Neural cell (in vitro differentiated cells): ENCODE measurements at regions not wholly inside any gene's neighbourhood (a gene's known extent, or its start where the extent isn't known, plus 50 kb on each side); places are given as distances from the start of the nearest gene placed in this dataset.

ENCODE experiments used
- H2AFZ ChIP-seq: fragments of 200-600, 300-800 bp; sonication (generic), shearing (Covaris generic); 2 replicates; pipeline ENCODE4 v1.6.0; 2014; ENCODE audit warnings: low read depth, mild to moderate bottlenecking, antibody characterized with exemption, low read length, moderate library complexity
- H3F3A ChIP-seq: fragments of 200-600 bp; shearing (Covaris generic); 2 replicates; pipeline ENCODE4 v1.6.1; 2016; ENCODE audit warnings: mild to moderate bottlenecking, moderate library complexity, mixed read lengths, antibody characterized with exemption, low read length; ENCODE audit not compliant: insufficient read depth, poor library complexity, severe bottlenecking
- H3K27ac ChIP-seq: fragments of 200-600, 300-800 bp; sonication (generic), shearing (Covaris generic); 2 replicates; pipeline ENCODE4 v1.5.1; 2014; ENCODE audit warnings: mild to moderate bottlenecking, low read length, moderate library complexity
- H3K27me3 ChIP-seq: fragments of 300-800, 200-600 bp; sonication (generic), shearing (Covaris generic); 2 replicates; pipeline ENCODE4 v1.6.0; 2014; ENCODE audit warnings: mild to moderate bottlenecking, low read depth, low read length, moderate library complexity; ENCODE audit not compliant: insufficient read depth
- H3K36me3 ChIP-seq: fragments of 300-800, 200-600 bp; sonication (generic), shearing (Covaris generic); 2 replicates; pipeline ENCODE4 v1.5.1; 2014; ENCODE audit warnings: mild to moderate bottlenecking, antibody characterized with exemption, low read length, moderate library complexity; ENCODE audit not compliant: insufficient read depth
- H3K4me2 ChIP-seq: fragments of 300-800, 200-600 bp; sonication (generic), shearing (Covaris generic); 2 replicates; pipeline ENCODE4 v1.6.0; 2014; ENCODE audit warnings: mild to moderate bottlenecking, low read length
- H3K4me3 ChIP-seq: fragments of 300-800, 200-600 bp; sonication (generic), shearing (Covaris generic); 2 replicates; pipeline ENCODE4 v1.5.1; 2014; ENCODE audit warnings: mild to moderate bottlenecking, low read length, moderate library complexity
- H3K79me2 ChIP-seq: fragments of 200-600 bp; shearing (Covaris generic); replicated peaks from 2 replicates; pipeline ENCODE4 v1.6.0; 2014; ENCODE audit warnings: mild to moderate bottlenecking, low read length, moderate library complexity; ENCODE audit not compliant: insufficient read depth
- H3K9ac ChIP-seq: fragments of 300-800, 200-600 bp; sonication (generic), shearing (Covaris generic); 2 replicates; pipeline ENCODE4 v1.6.1; 2016; ENCODE audit warnings: mild to moderate bottlenecking, low read length, mixed read lengths
- H3K9me2 ChIP-seq: fragments of 200-600 bp; shearing (Covaris generic); 2 replicates; pipeline ENCODE4 v1.6.1; 2016; ENCODE audit warnings: mild to moderate bottlenecking, low read length, mixed read lengths; ENCODE audit not compliant: insufficient read depth
- H3K9me3 ChIP-seq: fragments of 200-600, 300-800 bp; sonication (generic), shearing (Covaris generic); 2 replicates; pipeline ENCODE4 v1.6.1; 2016; ENCODE audit warnings: mild to moderate bottlenecking, mixed run types, low read length, moderate library complexity, mixed read lengths
- H4K20me1 ChIP-seq: fragments of 200-600 bp; shearing (Covaris generic); 2 replicates; pipeline ENCODE4 v1.6.1; 2016; ENCODE audit warnings: mild to moderate bottlenecking, mixed run types; ENCODE audit not compliant: insufficient read depth
- EP300 ChIP-seq: fragments of 450-650 bp; conservative IDR thresholded peaks from 2 replicates; pipeline ENCODE4 v1.6.1; 2014; ENCODE audit warnings: antibody characterized with exemption, mild to moderate bottlenecking, moderate library complexity; ENCODE audit not compliant: poor library complexity, severe bottlenecking
- EZH2 ChIP-seq: fragments of 200-600, 300-800 bp; shearing (Covaris generic), sonication (generic); IDR thresholded peaks from 2 replicates; pipeline ENCODE4 v1.6.1; 2014; ENCODE audit warnings: antibody characterized with exemption, low read length, borderline replicate concordance, mild to moderate bottlenecking; ENCODE audit not compliant: insufficient read depth, poor library complexity, severe bottlenecking
- MXI1 ChIP-seq: fragments of 450-650 bp; conservative IDR thresholded peaks from 2 replicates; pipeline ENCODE4 v1.6.1; 2014; ENCODE audit warnings: antibody characterized with exemption, mild to moderate bottlenecking; ENCODE audit not compliant: poor library complexity, severe bottlenecking
- POLR2AphosphoS5 ChIP-seq: IDR thresholded peaks from 2 replicates; pipeline ENCODE4 v1.6.1; 2012
- RAD21 ChIP-seq: fragments of 450-650 bp; conservative IDR thresholded peaks from 2 replicates; pipeline ENCODE4 v1.6.1; 2014; ENCODE audit warnings: antibody characterized with exemption, mild to moderate bottlenecking, moderate library complexity
- SMC3 ChIP-seq: fragments of 450-650 bp; conservative IDR thresholded peaks from 2 replicates; pipeline ENCODE4 v1.6.1; 2014; ENCODE audit warnings: antibody characterized with exemption, mild to moderate bottlenecking, moderate library complexity; ENCODE audit not compliant: poor library complexity
- TAF1 ChIP-seq: IDR thresholded peaks from 2 replicates; pipeline ENCODE4 v1.6.1; 2012; ENCODE audit warnings: low read depth
- TF ChIP-seq, protein P1 (sequence below): fragments of 450-650 bp; IDR thresholded peaks from 2 replicates; pipeline ENCODE4 v1.5.1; 2014; ENCODE audit warnings: antibody characterized with exemption, mild to moderate bottlenecking, moderate library complexity; ENCODE audit not compliant: poor library complexity, severe bottlenecking
- TF ChIP-seq, protein P2 (sequence below): IDR thresholded peaks from 2 replicates; pipeline ENCODE4 v1.6.1; 2012; ENCODE audit warnings: borderline replicate concordance

DNA sequence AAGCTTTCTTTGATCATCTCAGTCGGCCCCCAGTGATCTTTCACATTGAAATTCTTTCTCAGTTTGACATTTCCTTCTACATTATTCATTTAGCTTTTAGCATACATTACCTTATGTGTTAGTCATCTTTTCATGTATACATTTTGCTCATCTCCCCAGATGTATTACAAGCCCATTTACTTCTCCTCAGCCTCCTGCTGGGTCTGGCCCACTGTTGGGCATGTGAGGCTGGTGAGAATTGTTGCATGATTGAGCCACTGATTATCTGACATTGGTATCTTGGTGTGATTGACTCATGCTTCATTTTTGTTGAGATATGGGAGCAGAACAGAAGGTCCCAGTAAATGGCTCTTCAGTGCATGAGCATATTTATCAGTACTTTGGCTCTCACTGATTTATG lies 300.1 kb upstream of the DDX18 start:
- TF ChIP-seq POLR2AphosphoS5, result peak; percentile 47
- peak; percentile 77 for TF ChIP-seq EP300
- no peak for TF ChIP-seq EZH2
- no peak for TF ChIP-seq RAD21
- TF ChIP-seq SMC3, result no peak
- Histone ChIP-seq H3K4me2 (no peak overlapping the region), H3K9ac (no peak overlapping the region), H4K20me1 (no peaks in the 10 kb centered on the region), H3F3A (no peaks in the 10 kb centered on the region), H3K36me3 (no peaks in the 10 kb centered on the region), H2AFZ (no peak overlapping the region), H3K4me3 (no peak overlapping the region), H3K27me3 (no peaks in the 10 kb centered on the region), H3K79me2 (no peaks in the 10 kb centered on the region), H3K27ac (peak overlapping the region; percentile 23), H3K9me2 (no peaks in the 10 kb centered on the region), H3K9me3 (no peaks in the 10 kb centered on the region)

DNA sequence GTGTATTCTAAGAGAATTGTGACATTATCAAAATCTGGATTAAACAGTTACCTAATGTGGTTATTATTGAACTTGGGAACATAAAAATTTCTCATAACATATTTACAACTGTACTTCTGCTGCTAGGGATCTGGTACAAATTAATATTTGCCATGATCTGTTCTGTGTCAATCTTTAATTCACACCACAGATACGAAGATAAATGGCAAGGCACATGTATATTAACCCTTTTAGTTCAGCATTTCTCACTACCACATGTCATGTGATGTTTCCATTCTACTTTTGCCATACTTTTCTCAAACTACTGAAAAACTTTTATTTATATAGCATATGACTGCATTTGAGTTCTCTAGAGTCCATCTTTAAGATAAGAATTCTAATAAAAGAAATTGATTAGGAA lies 295.3 kb upstream of the DDX18 start:
- no peaks in the 10 kb centered on the region for H3K27me3 ChIP-seq
- H3F3A ChIP-seq, result no peaks in the 10 kb centered on the region
- H3K79me2 ChIP-seq, result no peaks in the 10 kb centered on the region
- H4K20me1 ChIP-seq, result no peaks in the 10 kb centered on the region
- no peak overlapping the region for H3K4me3 ChIP-seq
- no peak overlapping the region for H3K4me2 ChIP-seq
- no peaks in the 10 kb centered on the region for H3K36me3 ChIP-seq
- TF ChIP-seq EP300 (no peak), EZH2 (no peak), SMC3 (no peak), TAF1 (no peak), MXI1 (no peak), RAD21 (no peak), POLR2AphosphoS5 (no peak)
- TF ChIP-seq, protein P1, sequence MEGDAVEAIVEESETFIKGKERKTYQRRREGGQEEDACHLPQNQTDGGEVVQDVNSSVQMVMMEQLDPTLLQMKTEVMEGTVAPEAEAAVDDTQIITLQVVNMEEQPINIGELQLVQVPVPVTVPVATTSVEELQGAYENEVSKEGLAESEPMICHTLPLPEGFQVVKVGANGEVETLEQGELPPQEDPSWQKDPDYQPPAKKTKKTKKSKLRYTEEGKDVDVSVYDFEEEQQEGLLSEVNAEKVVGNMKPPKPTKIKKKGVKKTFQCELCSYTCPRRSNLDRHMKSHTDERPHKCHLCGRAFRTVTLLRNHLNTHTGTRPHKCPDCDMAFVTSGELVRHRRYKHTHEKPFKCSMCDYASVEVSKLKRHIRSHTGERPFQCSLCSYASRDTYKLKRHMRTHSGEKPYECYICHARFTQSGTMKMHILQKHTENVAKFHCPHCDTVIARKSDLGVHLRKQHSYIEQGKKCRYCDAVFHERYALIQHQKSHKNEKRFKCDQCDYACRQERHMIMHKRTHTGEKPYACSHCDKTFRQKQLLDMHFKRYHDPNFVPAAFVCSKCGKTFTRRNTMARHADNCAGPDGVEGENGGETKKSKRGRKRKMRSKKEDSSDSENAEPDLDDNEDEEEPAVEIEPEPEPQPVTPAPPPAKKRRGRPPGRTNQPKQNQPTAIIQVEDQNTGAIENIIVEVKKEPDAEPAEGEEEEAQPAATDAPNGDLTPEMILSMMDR, result no peak
- TF ChIP-seq, protein P2, sequence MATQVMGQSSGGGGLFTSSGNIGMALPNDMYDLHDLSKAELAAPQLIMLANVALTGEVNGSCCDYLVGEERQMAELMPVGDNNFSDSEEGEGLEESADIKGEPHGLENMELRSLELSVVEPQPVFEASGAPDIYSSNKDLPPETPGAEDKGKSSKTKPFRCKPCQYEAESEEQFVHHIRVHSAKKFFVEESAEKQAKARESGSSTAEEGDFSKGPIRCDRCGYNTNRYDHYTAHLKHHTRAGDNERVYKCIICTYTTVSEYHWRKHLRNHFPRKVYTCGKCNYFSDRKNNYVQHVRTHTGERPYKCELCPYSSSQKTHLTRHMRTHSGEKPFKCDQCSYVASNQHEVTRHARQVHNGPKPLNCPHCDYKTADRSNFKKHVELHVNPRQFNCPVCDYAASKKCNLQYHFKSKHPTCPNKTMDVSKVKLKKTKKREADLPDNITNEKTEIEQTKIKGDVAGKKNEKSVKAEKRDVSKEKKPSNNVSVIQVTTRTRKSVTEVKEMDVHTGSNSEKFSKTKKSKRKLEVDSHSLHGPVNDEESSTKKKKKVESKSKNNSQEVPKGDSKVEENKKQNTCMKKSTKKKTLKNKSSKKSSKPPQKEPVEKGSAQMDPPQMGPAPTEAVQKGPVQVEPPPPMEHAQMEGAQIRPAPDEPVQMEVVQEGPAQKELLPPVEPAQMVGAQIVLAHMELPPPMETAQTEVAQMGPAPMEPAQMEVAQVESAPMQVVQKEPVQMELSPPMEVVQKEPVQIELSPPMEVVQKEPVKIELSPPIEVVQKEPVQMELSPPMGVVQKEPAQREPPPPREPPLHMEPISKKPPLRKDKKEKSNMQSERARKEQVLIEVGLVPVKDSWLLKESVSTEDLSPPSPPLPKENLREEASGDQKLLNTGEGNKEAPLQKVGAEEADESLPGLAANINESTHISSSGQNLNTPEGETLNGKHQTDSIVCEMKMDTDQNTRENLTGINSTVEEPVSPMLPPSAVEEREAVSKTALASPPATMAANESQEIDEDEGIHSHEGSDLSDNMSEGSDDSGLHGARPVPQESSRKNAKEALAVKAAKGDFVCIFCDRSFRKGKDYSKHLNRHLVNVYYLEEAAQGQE, result no peak
- H2AFZ ChIP-seq, result no peak overlapping the region
- no peak overlapping the region for H3K27ac ChIP-seq
- no peaks in the 10 kb centered on the region for H3K9me2 ChIP-seq
- no peaks in the 10 kb centered on the region for H3K9me3 ChIP-seq
- no peak overlapping the region for H3K9ac ChIP-seq

DNA sequence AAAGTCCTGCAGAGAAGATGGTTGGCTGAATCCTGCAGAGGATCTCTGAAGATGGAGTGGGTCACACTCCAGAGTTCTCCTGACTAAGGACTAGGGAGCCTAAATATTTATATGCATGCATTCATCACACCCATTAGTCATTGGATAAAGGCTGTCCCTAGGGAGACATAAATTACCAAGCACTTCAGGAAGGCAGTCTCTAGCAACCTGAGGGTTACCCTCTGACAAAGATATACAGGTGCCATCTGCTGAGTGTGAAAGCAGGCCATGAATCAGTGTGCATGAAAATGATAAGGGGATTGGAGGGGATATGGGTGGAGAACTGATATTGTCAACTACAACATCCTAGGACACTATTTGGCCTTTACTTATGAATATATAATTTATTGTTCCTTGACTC lies 294.8 kb upstream of the DDX18 start:
- Histone ChIP-seq H3K9ac (no peak overlapping the region), H3K9me3 (no peaks in the 10 kb centered on the region), H3K9me2 (no peaks in the 10 kb centered on the region), H2AFZ (no peak overlapping the region), H3K79me2 (no peaks in the 10 kb centered on the region), H4K20me1 (no peaks in the 10 kb centered on the region), H3K27ac (no peak overlapping the region), H3K36me3 (no peaks in the 10 kb centered on the region), H3K4me3 (no peak overlapping the region), H3F3A (no peaks in the 10 kb centered on the region), H3K4me2 (no peak overlapping the region), H3K27me3 (no peaks in the 10 kb centered on the region)
- TF ChIP-seq EZH2, result no peak
- TF ChIP-seq TAF1, result no peak
- TF ChIP-seq, protein P2, result no peak
- no peak for TF ChIP-seq EP300
- TF ChIP-seq, protein P1, result no peak
- no peak for TF ChIP-seq MXI1
- TF ChIP-seq POLR2AphosphoS5, result no peak
- TF ChIP-seq SMC3, result no peak
- no peak for TF ChIP-seq RAD21
